ENCODE measurements at regions not wholly inside any gene's neighbourhood (a gene's known extent, or its start where the extent isn't known, plus 50 kb on each side); places are given as distances from the start of the nearest gene placed in this dataset.

DNA sequence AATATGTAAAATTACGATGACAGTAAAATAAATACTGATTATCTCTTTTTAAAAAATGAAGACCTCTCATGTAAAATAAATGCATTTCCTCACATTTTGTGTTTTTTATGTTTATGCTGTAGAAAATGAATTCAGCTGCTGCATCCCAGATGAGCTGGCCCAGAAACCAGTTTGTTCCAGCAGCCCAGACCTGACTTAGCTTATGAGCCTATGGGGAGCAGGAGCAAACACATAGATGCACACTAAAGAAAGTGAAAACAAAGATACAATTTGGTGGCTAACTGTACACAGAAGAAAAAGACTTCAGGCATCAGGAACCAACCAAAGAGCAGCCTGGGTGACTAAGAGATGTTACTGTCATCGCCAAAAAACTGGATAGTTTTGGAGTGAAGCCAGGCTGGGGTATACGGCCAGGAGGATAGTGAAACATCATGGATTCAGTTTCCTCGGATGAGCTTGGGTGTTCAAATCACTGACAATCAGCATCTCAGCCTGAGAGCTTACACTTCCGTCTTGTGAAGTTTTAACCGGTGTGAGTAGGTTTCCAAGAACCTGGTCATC lies 113.9 kb upstream of the BACE2 start:
- no peak for TF ChIP-seq CTCF (IDR thresholded peaks at IDR 0.05; ENCODE audit: poor library complexity, severe bottlenecking)
- Histone ChIP-seq H3K27me3 (ENCODE audit: insufficient read depth, poor library complexity, severe bottlenecking) (no peaks in the 10 kb centered on the region), H3K36me3 (ENCODE audit: low read depth) (no peaks in the 10 kb centered on the region), H3K9me3 (ENCODE audit: severe bottlenecking) (no peaks in the 10 kb centered on the region), H3K4me1 (ENCODE audit: insufficient read depth, poor library complexity, severe bottlenecking) (no peaks in the 10 kb centered on the region), H3K4me3 (ENCODE audit: severe bottlenecking) (no peak overlapping the region), H3K27ac (ENCODE audit: poor library complexity, severe bottlenecking) (no peak overlapping the region)
- no peak for DNase-seq (ENCODE audit: low spot score)
- ATAC-seq (ENCODE audit: low read depth), result no peak

GRCh38 chr21:41055266-41055665 lies 112.7 kb upstream of the BACE2 start:
- no peak overlapping the region for H3K4me3 ChIP-seq (ENCODE audit: severe bottlenecking)
- H3K9me3 ChIP-seq (ENCODE audit: severe bottlenecking), result no peaks in the 10 kb centered on the region
- DNase-seq (ENCODE audit: low spot score) (no peak), ATAC-seq (ENCODE audit: low read depth) (no peak)
- no peak overlapping the region for H3K27ac ChIP-seq (ENCODE audit: poor library complexity, severe bottlenecking)
- no peaks in the 10 kb centered on the region for H3K36me3 ChIP-seq (ENCODE audit: low read depth)
- no peaks in the 10 kb centered on the region for H3K4me1 ChIP-seq (ENCODE audit: insufficient read depth, poor library complexity, severe bottlenecking)
- no peaks in the 10 kb centered on the region for H3K27me3 ChIP-seq (ENCODE audit: insufficient read depth, poor library complexity, severe bottlenecking)
- TF ChIP-seq CTCF (IDR thresholded peaks at IDR 0.05; ENCODE audit: poor library complexity, severe bottlenecking), result no peak

GRCh38 chr21:41059871-41060270 lies 108.1 kb upstream of the BACE2 start:
- no peaks in the 10 kb centered on the region for H3K4me1 ChIP-seq (ENCODE audit: insufficient read depth, poor library complexity, severe bottlenecking)
- ATAC-seq (ENCODE audit: low read depth), result no peak
- no peak overlapping the region for H3K4me3 ChIP-seq (ENCODE audit: severe bottlenecking)
- no peak for TF ChIP-seq CTCF (IDR thresholded peaks at IDR 0.05; ENCODE audit: poor library complexity, severe bottlenecking)
- H3K27me3 ChIP-seq (ENCODE audit: insufficient read depth, poor library complexity, severe bottlenecking), result no peaks in the 10 kb centered on the region
- no peaks in the 10 kb centered on the region for H3K36me3 ChIP-seq (ENCODE audit: low read depth)
- H3K27ac ChIP-seq (ENCODE audit: poor library complexity, severe bottlenecking), result no peak overlapping the region
- no peaks in the 10 kb centered on the region for H3K9me3 ChIP-seq (ENCODE audit: severe bottlenecking)
- DNase-seq (ENCODE audit: low spot score), result no peak

- no peak for ATAC-seq (ENCODE audit: low read depth)
- H3K27me3 ChIP-seq (ENCODE audit: insufficient read depth, poor library complexity, severe bottlenecking), result no peaks in the 10 kb centered on the region
- H3K4me3 ChIP-seq (ENCODE audit: severe bottlenecking), result no peak overlapping the region
- no peak overlapping the region for H3K27ac ChIP-seq (ENCODE audit: poor library complexity, severe bottlenecking)
- no peaks in the 10 kb centered on the region for H3K4me1 ChIP-seq (ENCODE audit: insufficient read depth, poor library complexity, severe bottlenecking)
- no peaks in the 10 kb centered on the region for H3K36me3 ChIP-seq (ENCODE audit: low read depth)
- H3K9me3 ChIP-seq (ENCODE audit: severe bottlenecking), result no peaks in the 10 kb centered on the region
- DNase-seq (ENCODE audit: low spot score), result no peak
- TF ChIP-seq CTCF (IDR thresholded peaks at IDR 0.05; ENCODE audit: poor library complexity, severe bottlenecking), result no peak
Observed at GRCh38 chr21:41061701-41062100, 106.3 kb upstream of the BACE2 start.

- ATAC-seq (ENCODE audit: low read depth) (no peak), DNase-seq (ENCODE audit: low spot score) (no peak)
- H3K36me3 ChIP-seq (ENCODE audit: low read depth), result no peaks in the 10 kb centered on the region
- H3K4me3 ChIP-seq (ENCODE audit: severe bottlenecking), result no peak overlapping the region
- TF ChIP-seq CTCF (IDR thresholded peaks at IDR 0.05; ENCODE audit: poor library complexity, severe bottlenecking), result no peak
- H3K9me3 ChIP-seq (ENCODE audit: severe bottlenecking), result no peaks in the 10 kb centered on the region
- peaks cover 3% of the 10 kb centered on the region for H3K27me3 ChIP-seq (ENCODE audit: insufficient read depth, poor library complexity, severe bottlenecking)
- no peaks in the 10 kb centered on the region for H3K4me1 ChIP-seq (ENCODE audit: insufficient read depth, poor library complexity, severe bottlenecking)
- H3K27ac ChIP-seq (ENCODE audit: poor library complexity, severe bottlenecking), result no peak overlapping the region
Observed at GRCh38 chr21:41064334-41064791, 103.6 kb upstream of the BACE2 start.
